AG04450 (cell line): ENCODE measurements at regions not wholly inside any gene's neighbourhood (a gene's known extent, or its start where the extent isn't known, plus 50 kb on each side); places are given as distances from the start of the nearest gene placed in this dataset.
"Not testable (repeated sequence)": the region's sequence is repeated elsewhere in the genome, so short reads cannot be mapped to it uniquely, and the experiment has no call there.

Source experiments
- CTCF ChIA-PET: fragments of 300-600, 350-600 bp; formaldehyde crosslinking; extraction: SDS; loops from one replicate; lab custom pipeline; 2022; ENCODE audit warnings: antibody characterized with exemption, inconsistent platforms; lab: Charles Lee
- POLR2A ChIA-PET: fragments of 350-600 bp; formaldehyde crosslinking; extraction: SDS; loops from one replicate; lab custom pipeline; 2021; ENCODE audit warnings: antibody characterized with exemption, inconsistent platforms; lab: Yijun Ruan, JAX
- DNase-seq: peaks from one replicate; pipeline ENCODE4 v3.0.0-alpha.2; 2011; ENCODE audit warnings: low read depth, low spot score
- H3K27ac ChIP-seq: one replicate; pipeline ENCODE4 v1.5.1; 2012; ENCODE audit warnings: low read depth, low read length, control low read depth
- H3K27me3 ChIP-seq: one replicate; pipeline ENCODE4 v1.6.0; 2012; ENCODE audit warnings: low read length; ENCODE audit not compliant: control insufficient read depth, insufficient read depth
- H3K4me3 ChIP-seq: 2 replicates; pipeline ENCODE4 v1.5.1; 2011; ENCODE audit warnings: mild to moderate bottlenecking, low read depth, low read length, control low read depth
- H3K9me3 ChIP-seq: 2 replicates; pipeline ENCODE4 v1.5.1; 2012; ENCODE audit warnings: low read length; ENCODE audit not compliant: control insufficient read depth, insufficient read depth
- CTCF ChIP-seq: IDR thresholded peaks from 2 replicates; pipeline ENCODE4 v1.5.1; 2011; ENCODE audit warnings: low read depth, low read length, control low read depth, inconsistent platforms

- H3K4me3 ChIP-seq, result no peak overlapping the region
- no peak for TF ChIP-seq CTCF
- no peaks in the 10 kb centered on the region for H3K27me3 ChIP-seq
- no peaks in the 10 kb centered on the region for H3K9me3 ChIP-seq
- DNase-seq, result no peak
- POLR2A ChIA-PET, result no interaction called here
- H3K27ac ChIP-seq, result no peak overlapping the region
- CTCF ChIA-PET, result no interaction called here
These were observed 792.8 kb downstream of the ZPLD1 start for GRCh38 chr3:103227651-103228050.

- ChIA-PET POLR2A (no interaction called here), CTCF (no interaction called here)
- H3K27me3 ChIP-seq, result no peaks in the 10 kb centered on the region
- H3K4me3 ChIP-seq, result no peak overlapping the region
- DNase-seq, result no peak
- no peaks in the 10 kb centered on the region for H3K9me3 ChIP-seq
- TF ChIP-seq CTCF, result no peak
- no peak overlapping the region for H3K27ac ChIP-seq
These were observed 812.6 kb downstream of the ZPLD1 start for GRCh38 chr3:103247459-103247858.

GRCh38 chr3:103254827-103255226 is 820.0 kb downstream of the ZPLD1 start:
- CTCF ChIA-PET, POLR2A ChIA-PET, H3K9me3 ChIP-seq, DNase-seq, H3K4me3 ChIP-seq, H3K27me3 ChIP-seq, H3K27ac ChIP-seq: not testable (repeated sequence)

GRCh38 chr3:103269287-103269686 is 834.5 kb downstream of the ZPLD1 start:
- no peaks in the 10 kb centered on the region for H3K27me3 ChIP-seq
- H3K27ac ChIP-seq, result no peak overlapping the region
- ChIA-PET POLR2A (no interaction called here), CTCF (no interaction called here)
- TF ChIP-seq CTCF, result no peak
- DNase-seq, result no peak
- no peak overlapping the region for H3K4me3 ChIP-seq
- 0 out of 2 replicates have a peak, but pooled peaks cover 2% of the 10 kb centered on the region for H3K9me3 ChIP-seq

GRCh38 chr3:103271575-103271974 is 836.8 kb downstream of the ZPLD1 start:
- CTCF ChIA-PET, result no interaction called here
- Histone ChIP-seq H3K27ac (no peak overlapping the region), H3K27me3 (no peaks in the 10 kb centered on the region), H3K4me3 (no peak overlapping the region), H3K9me3 (0 out of 2 replicates have a peak, but pooled peaks cover 2% of the 10 kb centered on the region)
- POLR2A ChIA-PET, result no interaction called here
- no peak for DNase-seq
- TF ChIP-seq CTCF, result no peak
